SK-N-SH treated with all-trans-retinoic acid at 6 μM for 48 hours (cell line): ENCODE measurements at regions not wholly inside any gene's neighbourhood (a gene's known extent, or its start where the extent isn't known, plus 50 kb on each side); places are given as distances from the start of the nearest gene placed in this dataset.

ENCODE experiments used
- ISL1 ChIP-seq: fragments of 250-450 bp; sonication (Bioruptor Pico); IDR thresholded peaks from 2 replicates; pipeline ENCODE4 v2.1.2; 2022; ENCODE audit warnings: mild to moderate bottlenecking, moderate library complexity
- PPARA ChIP-seq: fragments of 250-450 bp; sonication (Bioruptor Pico); IDR thresholded peaks from 2 replicates; pipeline ENCODE4 v1.5.0; 2020; ENCODE audit warnings: mild to moderate bottlenecking, borderline replicate concordance

- TF ChIP-seq ISL1 (CRISPR knock-in tag) (no peak), PPARA (CRISPR knock-in tag) (no peak)
Measured at GRCh38 chr2:122480501-122481243, 725.2 kb downstream of the TSN start.
